HG03045 (cell line): ENCODE measurements at regions not wholly inside any gene's neighbourhood (a gene's known extent, or its start where the extent isn't known, plus 50 kb on each side); places are given as distances from the start of the nearest gene placed in this dataset.

Source experiments
- ATAC-seq: cut with Tn5 transposase; IDR thresholded peaks from one replicate; pipeline ENCODE4 v1.9.1; 2021; ENCODE audit warnings: mild to moderate bottlenecking, moderate library complexity; ENCODE audit not compliant: unreplicated experiment

DNA sequence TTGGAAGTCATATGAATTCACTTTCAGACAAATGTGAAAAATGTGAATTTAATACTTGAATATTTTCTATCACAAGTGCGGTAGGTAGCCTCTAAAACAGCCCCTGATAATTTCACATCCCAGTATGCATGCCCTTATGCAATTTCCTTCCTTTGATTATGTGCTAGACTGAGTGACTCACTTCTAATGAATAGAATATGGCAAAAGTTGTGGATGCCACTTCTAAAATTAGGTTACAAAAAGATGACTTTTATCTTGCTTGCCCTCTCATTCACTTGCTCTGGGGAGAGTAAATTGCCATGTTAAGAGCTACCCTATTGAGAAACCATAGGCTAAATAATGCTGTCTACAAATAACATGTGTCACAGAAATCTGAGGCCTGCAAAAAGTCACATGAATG lies 402.5 kb upstream of the PCDH9 start:
- ATAC-seq: no peak

DNA sequence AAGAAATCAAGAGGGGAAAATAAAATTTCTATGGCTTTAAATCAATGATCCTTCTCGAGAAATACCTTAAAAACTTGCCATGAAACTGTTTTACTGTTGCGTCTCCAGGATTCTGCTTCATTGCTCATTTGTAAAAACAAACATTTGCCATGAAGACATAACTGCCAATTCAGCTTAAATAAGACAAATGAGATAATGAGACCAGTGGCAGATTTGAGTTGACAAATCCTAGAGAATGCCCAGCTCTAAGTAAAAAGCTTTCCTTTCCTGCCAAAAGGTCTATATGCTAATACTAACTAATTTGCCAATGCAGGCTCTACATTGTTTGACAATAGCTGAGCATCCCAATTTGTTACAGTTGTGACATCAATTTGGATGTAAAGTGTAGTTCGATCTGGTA lies 400.5 kb upstream of the PCDH9 start:
- ATAC-seq: no peak

DNA sequence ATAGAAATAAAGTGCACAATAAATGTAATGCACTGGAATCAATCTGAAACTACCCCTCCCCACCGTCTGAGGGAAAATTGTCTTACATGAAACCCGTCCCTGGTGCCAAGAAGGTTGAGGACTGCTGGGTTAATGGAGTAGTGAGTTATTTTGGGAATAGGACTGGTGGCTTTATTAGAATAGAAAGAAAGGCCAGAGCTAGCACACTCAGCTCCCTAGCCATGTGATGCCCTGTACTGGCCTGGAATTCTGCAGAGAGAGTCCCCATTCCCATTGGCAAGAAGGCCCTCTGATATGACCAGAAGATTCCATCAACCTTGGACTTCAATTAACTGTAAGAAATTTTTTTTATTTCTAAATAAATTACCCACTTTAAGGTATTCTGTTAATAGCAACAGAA lies 393.5 kb upstream of the PCDH9 start:
- ATAC-seq: no peak

DNA sequence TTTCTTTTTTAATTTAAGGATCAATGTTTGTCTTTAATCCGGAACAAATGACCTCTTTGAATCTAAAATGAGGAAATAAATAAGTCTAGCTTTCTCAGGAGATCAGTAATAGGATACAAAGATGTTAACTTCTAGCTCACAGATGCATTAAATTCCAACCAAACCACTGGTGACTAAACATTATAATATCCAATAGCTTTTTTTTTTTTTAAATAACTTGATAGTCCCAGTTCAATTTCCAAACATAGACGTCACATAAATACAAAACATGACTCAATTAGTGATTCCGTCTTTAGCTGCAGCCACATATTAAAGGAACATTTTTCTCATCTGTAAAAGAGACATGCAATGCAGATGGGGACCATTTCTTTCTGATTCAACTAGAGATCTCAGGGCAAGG lies 390.5 kb upstream of the PCDH9 start:
- no peak for ATAC-seq

DNA sequence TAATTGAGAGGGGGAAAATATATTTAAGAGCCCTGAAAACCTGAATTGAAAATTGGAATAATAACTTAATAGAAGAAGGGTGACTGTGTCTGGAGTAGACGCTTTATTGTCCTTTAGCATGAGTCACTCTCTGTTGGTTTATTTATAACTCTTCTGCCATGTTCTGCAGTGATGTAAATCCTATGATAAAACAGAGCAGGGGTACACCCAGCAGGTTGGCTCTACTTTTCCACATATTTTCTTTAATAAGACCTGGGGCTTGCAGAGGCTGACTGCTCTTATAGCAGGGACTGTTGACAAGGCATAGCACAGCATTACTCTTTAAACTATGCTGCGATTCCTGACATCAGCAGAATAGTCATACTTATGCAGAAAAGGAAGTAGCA lies 389.9 kb upstream of the PCDH9 start:
- ATAC-seq: no peak

DNA sequence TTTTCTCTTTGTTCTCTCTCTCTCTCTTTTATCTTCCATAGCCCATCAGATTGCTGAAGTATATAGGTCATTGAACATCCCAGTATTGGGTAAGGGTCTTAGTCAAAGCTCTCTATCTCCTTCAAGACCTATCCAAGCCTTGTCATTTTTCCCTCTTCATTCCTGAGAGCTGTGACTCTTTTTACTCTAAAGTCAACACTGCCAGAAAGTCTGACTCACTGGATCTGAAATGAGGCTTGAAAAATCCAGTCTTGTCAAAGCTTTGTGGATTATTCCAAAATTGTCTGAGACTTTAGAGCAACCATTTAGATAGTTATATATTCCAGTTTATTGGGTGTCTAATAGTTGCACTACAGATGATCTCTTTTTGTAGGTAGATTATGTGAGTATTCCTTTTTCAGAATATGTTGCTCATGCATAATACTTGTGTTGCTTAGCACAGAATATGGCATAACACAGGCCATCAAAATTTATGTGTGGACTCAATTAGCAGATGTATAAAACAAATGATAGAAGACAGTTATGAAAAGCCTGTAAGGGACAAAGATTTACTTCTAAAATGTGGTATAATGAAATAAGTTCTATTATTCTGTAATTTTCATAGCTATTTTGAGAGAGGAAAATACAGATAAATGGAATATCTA lies 389.3 kb upstream of the PCDH9 start:
- ATAC-seq: no peak

DNA sequence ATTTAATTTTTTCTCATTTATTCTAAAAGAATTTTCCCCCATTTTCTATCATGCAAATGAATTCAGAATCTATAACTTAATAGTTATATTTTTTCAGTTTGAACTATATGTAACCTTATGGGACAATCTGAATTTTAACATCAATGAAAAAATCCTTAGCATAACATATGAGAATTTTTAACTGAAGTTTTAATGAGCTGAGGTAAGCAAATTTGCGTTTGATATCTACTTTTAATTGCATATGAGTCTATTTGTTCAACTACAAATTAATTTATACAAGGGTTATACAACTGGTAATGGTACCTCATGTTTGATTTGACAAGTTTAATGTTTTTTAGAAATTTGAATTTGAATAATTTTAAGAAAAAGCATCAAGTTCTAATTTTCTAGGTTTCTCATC lies 384.4 kb upstream of the PCDH9 start:
- ATAC-seq: no peak

DNA sequence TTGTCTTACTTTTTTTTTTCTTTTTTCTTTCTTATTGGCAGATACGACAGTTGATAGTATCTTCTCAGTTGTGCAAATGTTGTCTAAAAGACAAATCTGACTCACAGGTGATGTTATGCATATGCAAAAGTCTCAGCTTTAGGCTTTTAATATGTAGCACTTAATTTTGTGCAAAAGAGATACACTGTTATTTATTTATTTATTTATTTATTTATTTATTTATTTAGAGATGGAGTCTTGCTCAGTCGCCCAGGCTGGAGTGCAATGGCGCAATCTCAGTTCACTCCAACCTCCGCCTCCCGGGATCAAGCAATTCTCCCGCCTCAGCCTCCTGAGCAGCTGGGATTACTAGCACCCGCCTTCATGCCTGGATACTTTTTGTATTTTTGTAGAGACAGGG lies 383.9 kb upstream of the PCDH9 start:
- ATAC-seq: no peak

DNA sequence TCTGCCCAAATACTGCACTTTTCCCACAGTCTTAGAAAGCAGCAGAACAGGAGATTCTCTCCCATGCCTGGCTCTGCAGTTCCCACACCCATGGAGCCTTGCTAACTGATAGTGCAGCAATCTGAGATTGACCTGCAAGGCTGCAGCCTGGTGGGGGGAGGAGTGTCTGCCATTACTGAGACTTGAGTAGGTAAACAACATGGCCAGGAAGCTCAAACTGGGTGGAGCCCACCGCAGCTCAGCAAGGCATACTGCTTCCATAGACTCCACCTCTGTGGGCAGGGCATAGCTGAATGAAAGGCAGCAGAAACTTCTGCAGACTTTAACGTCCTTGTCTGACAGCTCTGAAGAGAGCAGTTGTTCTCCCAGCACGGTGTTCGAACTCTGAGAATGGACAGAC lies 358.5 kb upstream of the PCDH9 start:
- no peak for ATAC-seq

DNA sequence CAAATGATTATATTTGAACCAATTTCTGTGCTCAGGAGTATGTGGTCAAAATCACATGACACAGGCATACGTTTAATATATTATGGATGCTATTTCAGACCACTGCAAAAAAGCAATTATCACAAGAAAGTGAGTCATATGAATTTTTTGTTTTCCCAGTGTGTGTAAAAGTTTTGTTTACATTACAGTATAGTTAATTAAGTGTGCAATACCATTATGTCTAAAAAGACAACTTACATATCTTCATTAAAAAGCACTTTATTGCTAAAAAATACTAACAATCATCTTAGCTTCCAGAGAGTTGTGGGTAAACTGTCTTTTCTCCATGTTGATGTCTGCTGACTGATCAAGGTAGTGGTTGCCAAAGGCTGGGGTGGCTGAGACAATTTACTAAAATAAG lies 347.2 kb upstream of the PCDH9 start:
- no peak for ATAC-seq

DNA sequence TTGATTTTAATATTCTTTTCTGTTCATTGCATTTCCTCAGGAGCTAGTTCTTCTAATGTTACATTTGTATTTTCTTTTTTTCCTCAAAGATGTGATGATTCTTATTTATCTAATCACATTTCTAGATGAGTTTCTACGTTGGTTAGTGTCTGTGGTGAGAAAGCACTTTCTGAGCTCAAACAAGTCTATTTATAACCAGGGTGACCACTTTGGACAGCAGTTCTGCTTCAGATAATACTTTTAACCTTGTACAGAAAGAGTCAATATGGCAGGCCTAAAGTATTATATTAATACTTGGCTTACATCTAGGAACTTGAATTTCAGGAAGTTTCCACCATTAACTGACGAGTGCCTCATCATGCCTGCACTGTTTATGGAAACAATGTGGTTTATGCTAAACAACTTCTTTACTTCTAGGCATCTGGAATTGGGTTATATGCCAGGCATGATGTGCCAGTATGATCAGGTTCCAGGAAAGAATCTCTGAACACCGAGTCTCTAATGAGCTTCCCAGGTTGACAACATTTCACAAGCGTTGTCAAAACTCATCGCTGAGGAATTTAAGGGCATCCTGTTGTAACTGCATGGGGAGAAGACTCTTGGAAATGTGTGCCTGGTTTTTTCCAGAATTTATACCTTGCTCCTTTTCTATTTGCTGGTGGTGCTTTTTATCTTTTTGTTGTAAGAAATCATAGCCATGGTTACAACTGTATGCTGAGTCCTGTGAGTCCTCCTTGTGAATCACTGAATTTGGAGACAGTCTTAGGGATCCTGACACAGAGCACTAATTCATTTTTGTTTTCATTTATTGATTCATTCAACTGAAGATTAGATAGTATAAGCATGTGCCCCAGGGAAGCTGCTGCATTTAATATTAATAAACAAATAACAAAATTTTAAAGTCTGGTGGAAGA lies 344.4 kb upstream of the PCDH9 start:
- no peak for ATAC-seq

DNA sequence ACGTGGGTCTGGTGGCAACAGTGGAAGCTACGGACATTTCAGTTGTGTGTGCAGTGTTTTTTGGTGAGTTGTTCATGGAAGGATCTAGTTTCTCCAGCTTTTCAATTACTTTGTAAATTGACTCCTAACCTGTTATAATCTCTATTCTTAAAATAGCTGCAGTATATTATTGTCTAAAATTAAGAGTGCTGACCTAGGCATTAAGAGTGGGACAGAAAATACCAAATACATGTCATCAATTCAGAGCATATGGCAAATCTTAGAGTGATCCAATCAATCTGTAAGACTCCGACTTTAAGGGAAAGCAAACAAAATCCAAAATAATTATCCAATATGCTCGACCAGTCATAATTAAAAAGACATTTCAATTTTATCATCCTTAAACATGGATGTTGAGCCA lies 338.1 kb upstream of the PCDH9 start:
- no peak for ATAC-seq

DNA sequence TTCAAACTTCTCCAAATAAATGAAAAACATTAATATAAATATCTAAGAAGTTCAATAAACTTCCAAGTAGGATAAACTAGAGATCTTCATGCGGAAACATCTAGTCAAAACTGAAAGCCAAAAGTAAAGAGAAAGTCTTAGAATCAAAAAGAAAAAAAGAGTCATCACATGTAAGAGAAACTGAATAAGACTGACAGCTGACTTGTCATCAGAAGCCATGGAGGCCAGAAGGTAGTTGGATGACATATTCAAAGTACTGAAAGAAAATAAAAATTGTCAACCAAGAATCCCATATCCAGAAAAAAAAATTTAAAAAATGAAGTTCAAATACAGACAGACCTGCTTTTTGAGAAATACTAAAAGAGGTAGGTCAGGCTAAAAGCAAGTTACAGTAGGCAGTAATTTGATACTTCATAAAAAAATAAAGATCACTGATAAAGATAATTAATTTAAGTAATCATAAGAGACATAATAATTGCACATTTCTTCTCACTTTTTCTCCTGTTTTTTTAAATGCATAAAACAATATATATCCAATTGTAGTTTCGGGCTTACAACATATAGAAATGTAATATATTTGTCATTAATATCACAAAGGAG lies 327.6 kb upstream of the PCDH9 start:
- no peak for ATAC-seq

DNA sequence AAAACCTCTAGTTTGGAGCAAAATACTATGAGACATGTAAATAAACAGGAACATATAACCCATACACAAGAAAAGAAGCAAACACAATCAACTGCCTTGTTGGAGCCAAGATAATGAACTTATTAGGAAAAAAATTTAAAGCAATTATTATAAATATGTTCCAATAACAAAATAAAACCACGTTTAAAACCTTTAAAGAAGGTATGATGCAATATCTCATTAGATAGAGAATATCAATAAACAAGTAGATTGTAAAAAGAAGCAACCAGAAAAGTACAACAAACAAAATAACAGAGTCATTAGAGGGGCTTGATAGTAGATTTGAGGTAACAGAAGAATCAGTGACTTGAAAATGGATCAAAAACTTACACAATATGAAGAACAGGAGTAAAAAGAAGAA lies 327.0 kb upstream of the PCDH9 start:
- no peak for ATAC-seq

DNA sequence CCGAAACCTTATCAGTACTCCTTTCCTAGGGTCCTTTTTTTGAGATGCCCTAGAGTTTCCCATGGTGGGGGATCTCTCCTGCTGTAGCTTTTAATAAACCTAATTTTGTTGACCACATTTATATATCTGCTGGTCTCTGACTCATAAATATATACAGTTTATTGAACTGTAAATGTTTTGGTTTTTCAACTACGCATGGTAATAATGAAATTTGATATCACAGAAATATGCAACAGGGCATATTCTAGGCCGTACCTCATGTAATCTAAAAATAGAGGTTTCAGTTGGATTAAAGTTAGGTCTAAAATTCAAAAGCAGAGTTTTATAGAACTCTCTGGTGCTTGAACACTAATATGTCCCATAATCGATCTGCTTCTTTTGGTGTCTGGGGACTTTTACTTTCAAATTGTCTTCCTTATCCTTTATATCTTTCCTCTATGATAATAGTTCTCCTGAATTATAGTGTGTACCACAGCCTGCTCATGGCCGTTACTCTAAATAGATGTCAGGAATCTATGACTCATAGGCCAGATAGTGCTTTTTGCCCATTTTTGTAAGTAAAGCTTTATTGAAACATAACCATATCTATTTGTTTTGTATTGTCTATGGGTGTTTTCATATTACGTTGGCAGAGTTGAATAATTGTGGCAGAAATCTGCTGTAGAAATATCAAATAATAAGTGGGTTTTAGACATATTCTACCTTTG lies 324.8 kb upstream of the PCDH9 start:
- no peak for ATAC-seq

DNA sequence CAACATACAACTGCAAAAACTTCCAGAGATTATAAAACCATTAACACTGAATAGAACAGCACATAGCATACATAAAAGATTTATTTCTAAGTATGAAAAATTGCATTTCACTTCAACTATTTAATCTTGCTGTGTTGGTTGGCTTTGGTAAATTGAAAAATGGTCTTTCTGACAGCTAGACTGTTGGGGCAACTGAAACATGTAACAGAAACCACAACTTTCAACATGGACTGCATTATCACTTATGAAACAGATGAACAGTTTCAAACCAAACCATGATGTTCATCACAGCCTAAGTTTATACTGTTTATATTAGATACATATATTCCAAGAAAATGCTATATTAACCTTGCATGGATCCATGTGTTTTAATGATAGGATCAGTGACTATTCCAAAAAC lies 324.1 kb upstream of the PCDH9 start:
- no peak for ATAC-seq

DNA sequence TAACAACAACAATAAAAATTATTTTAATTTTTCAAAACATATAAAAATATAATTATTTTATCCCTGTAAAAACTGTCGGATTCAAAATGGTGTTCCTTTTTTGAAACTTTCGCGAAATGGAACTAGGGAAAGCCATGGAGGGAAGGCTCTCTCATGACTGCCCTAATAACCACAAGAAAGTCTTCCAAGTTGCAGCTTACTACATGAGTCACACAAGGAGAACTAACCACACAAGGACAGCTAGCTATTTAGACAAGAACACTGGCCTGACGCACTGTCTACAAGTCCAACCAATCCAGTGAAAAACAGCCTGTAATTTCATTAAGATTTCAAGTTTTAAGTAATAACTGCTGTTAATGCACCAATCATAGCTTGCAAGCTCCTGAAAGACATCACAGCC lies 319.2 kb upstream of the PCDH9 start:
- ATAC-seq: no peak

DNA sequence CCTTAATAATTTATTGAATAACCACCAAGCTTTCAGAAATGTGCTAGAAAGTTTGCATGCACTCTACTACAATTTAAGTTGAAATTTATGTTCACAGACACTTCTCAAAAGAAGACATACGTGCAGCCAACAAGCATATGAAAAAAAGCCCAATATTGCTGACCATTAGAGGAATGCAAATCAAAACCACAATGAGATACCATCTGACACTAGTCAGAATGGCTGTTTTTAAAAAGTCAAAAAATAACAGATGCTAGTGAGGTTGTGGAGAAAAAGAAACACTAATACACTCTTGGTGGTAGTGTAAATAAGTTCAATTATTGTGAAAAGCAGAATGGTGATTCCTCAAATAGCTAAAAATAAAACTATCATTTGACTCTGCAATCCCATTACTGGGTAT lies 308.8 kb upstream of the PCDH9 start:
- ATAC-seq: no peak

DNA sequence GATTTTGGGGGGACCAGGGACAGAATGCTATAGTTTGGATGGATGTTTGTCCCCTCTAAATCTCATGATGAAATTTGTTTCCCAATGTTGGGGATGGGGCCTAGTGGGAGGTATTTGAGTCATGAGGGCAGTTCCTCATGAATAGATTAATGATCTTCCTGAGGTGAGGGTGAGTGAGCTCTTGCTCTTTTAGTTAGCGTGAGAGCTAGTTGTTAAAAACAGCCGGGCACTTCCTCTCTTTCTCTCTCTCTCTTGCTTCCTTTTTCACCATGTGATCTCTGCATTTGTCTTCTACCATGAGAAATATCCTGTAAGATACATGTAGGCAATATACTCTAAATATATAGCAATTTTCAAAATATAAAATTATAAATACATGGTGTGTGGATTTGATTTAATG lies 290.8 kb upstream of the PCDH9 start:
- ATAC-seq: no peak

DNA sequence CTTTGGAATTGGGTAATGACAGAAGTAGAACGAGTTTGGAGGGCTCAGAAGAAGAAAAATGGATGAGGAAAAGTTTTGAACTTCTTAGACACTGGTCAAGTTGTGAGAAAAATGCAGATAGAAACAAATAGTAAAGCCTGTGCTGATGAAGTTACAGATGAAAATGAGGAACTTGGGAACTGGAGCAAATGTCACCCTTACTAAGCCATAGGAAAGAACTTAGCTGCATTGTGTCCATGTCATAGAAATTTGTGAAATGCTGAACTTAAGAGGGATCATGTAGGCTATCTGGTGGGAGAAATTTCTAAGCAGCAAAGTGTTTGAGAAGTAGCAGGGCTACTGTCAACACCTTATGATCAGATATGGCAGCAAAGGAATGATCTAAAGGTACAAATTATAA lies 289.2 kb upstream of the PCDH9 start:
- no peak for ATAC-seq

DNA sequence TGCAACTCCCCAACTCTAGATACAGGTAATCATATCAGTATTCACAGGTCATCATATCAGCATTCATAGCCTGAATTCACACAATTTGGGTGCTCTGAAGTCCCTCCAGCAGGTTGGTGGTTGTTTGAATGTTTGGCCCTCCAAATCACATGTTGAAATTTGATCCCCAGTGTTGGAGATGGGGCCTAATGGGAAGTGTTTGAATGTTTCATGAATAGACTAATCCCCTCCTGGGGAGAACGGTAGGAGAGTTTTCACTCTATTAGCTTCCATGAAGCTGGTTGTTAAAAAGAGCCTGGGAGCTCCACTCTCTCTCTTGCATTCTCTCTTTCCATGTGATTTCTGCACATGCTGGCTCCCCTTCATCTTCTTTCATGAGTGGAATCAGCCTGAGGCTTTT lies 288.6 kb upstream of the PCDH9 start:
- no peak for ATAC-seq

DNA sequence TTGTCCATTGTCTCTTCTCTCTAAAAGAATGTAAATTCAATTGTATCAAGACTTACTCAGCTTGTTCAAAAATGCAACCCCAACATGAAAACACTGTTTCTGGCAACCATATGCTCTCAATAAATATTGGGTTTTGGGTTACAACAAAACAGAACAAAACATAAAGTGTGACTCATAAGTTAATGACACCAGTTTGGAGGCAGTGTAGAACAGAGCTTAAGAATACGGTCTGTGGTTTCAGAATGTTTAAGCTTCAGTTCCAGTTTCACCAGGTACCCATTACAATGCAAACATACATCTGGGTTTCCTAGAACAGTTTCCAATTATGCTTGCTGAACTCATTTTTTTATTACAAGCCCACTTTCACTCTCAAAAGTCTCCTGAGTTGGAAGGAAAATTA lies 285.8 kb upstream of the PCDH9 start:
- peak; percentile 77 for ATAC-seq
